ENCODE measurements at regions not wholly inside any gene's neighbourhood (a gene's known extent, or its start where the extent isn't known, plus 50 kb on each side); places are given as distances from the start of the nearest gene placed in this dataset.

DNA sequence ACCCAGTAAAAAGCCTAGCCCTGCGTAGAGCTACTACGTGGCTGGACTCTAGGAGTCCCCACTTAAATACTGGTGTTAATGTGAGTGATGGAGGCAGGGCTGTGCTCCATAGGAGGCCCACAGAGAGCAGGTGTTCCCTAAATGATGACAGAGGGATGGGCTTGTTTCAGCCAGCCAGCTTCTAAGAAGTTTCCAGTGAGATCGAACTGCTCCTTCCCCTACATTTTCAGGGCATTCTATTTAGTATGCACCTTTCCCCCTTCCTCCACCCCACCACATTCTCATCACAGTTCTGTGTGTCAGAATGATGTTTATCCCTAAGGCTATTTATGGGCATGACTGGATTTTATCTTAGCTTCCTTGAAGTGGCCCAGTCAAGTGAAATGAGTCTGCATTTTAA lies 213.0 kb downstream of the TRIB2 start:
- no peak for DNase-seq (ENCODE audit: low read depth, low spot score)

DNA sequence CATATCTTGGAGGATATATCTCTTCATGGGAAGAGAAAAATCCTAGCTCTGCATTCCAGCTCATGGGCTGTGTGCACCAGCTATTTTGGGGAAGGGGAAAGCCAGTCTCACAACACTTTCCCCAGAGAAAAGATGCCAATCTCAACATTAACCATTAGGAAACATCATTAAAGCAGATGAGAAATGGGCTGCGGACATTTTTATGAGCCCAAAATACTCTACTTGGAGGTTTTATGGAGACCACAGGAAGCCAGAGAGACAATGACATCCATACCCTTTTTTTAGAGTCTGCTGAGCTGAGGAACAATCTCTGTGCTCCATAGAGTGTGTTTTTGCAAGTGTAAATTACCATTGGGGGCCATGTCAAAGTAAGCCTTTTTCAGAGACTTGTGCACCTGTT lies 213.7 kb downstream of the TRIB2 start:
- DNase-seq (ENCODE audit: low read depth, low spot score), result no peak

DNA sequence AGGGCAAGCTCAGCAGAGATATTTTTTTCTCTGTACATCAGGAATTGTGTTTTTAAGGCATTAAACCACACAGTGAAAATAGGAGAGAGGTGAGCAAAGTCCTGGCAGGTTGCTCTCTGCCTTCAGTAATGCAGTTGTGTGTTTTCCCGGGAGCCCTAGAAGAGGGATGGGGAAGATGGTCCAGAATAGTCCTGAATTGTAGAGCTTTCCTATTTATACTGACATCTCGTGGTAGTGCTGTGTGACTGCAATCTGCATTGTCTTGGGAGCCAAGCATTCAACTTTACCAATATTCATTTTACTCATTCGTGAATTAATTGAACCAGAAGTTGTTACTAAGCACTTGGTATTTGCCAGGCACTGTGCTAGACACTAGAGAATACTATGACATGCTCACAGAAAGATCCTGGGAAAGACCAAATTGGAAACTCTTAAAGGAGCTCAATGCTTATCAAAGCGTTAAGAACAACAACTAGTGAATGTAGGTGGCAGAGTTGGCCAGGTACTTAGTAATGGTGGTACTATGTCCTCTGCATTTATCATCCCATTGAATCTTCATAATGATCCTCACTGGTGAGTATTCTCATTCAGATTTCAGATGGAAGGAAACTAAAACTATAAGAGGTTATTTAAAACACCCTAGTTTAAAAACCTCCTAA lies 214.6 kb downstream of the TRIB2 start:
- DNase-seq (ENCODE audit: low read depth, low spot score), result no peak

DNA sequence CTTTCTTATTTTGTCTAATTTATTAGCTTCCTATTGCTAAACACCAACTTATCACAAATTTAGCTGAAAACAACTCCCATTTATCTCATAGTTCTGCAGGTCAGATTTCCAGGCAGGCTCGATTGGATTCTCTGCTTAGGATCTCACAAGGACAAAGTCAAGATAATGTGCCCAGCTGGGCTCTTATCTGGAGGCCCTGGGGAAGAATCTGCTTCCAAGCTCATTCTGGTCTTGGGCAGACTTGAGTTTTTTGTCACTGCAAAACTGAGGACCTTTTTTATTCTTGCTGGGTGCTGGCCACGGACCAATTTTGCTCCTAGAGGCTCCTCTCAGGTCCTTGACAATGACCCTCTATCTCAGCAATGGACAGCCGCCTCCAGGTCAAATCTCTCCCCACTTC lies 215.5 kb downstream of the TRIB2 start:
- DNase-seq (ENCODE audit: low read depth, low spot score), result no peak

DNA sequence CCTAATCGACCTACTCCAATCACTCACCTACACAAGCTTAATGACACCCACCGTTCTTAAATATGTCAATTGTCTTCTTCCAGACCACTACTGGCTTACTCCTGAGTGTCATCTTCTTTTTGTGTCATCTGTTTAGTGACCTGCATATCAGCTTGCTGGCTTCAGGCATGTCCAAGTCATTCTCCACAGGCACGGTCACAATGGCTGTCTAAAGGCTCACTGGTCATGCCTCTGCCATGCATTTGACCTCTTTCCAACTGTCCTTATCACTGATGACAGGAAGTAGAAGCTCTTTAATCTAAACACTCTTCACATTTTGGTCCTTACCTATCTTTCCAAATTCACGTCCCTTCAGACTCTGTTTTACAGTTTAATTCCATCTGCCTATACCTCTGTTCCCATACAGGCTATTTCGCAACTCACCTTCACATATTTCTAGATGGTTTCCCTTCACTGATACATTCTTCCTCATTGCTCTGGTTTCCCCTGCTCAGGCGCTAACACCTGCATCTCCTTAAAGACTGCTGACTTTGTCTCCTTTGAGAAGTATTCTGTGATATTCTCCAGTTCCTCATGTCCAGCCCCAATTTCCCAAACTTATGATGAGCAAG lies 217.5 kb downstream of the TRIB2 start:
- no peak for DNase-seq (ENCODE audit: low read depth, low spot score)

DNA sequence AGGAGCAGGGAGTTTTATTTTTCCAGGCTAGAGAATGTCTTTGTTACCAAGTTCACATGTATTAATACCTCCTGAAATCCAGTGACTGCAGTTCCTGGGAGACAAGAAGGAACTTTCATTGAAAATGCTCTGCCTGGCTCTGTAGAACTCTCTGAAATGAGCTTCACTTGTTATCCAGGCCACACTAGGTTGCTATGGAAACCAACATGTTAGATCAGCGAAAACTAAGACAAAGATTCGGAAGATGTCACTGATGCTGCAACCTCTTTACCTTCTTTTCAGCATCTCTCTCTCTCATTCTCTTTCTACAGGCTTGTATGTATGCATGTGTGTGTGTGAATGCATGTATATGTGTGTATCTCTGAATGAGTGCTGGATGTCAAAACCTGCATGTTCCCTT lies 218.5 kb downstream of the TRIB2 start:
- no peak for DNase-seq (ENCODE audit: low read depth, low spot score)

DNA sequence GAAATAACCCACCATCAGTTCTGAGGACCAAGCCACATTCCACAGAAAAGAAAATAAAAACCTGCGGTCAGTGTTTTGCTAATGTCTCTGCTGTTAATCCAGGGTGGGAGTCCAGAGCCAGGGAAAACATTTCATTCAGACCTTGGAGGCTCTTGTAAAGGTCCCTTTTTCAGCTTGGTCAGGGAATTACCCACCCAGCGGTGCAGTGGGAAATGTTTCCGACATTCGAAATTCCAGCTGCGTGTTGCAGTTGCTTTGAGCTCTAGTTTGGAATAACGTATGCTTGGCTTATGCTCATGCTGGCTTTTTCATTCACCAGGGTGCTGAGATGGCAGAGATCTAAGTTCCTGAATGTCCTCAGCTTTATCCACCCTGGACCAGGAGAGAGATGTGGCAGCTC lies 219.1 kb downstream of the TRIB2 start:
- DNase-seq (ENCODE audit: low read depth, low spot score), result no peak

DNA sequence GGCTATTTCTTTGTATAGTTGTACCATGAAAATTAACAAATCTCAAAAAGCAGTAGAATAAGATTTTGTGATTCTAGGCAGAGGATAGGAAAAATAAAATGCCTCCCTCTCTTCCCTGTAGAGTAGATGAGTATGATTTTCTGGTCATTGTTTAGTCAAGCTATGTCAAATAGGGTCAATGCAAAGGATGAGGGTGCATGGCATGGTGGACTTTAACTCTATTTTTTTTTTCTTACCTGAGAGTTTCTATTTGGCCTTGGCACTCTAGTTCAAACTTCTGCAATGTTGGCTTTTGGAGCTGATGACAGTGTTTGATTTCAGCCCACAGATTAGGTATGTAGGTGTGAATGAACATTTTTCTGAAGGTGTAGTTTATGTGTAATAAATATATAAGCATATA lies 224.5 kb downstream of the TRIB2 start:
- no peak for DNase-seq (ENCODE audit: low read depth, low spot score)

DNA sequence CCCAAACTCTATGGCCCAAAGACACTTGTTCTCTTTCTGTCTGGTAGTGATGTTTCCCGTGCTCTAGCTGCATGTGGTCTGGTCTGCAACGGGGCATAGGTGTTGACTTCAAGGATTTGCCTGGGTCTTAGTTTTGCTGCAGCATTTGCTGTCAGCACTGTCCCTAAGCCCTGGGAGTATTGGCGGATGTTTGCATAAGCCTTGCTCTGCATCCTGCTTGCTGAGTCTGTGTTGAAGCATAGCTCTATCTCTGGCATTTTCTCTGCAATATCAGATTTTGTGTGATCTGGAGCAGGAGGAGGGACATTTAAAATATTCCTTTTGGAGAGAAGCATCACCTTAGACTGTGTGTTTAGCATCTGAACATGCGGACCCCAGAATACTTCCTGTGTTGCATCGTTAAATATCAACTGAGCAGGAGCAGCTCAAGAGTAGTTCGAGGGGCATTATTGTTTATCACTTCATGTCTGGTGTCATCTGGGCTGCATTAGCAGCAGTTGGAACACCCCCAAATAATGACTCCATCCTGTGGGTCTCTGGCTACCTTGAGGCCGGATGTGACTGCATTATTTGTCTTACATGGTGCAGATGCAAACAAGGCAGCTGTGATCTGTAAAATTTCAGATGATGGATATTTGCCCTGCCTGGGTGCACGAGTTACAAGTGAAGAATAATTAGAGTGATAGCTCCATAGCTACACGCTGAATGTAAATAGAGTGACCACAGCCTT lies 231.7 kb downstream of the TRIB2 start:
- DNase-seq (ENCODE audit: low read depth, low spot score), result no peak

DNA sequence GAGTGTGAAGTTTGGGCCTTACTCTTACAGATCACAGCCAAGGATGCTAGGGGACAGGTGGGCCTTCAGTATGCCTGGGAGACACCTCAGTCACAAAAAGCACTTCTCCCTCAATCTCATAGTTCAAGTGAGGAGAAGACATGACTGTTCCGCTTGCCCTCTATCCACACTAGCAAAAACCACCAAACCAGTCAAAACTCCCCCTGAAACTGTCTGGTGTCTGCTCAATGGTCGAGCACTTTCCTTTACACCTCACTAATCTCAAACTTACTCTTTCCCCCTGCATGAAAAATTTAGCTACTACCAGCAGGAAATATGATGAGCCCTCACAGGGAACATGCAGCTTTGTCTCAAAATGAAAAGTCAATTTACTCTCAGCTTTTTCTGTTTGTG lies 232.2 kb downstream of the TRIB2 start:
- no peak for DNase-seq (ENCODE audit: low read depth, low spot score)

DNA sequence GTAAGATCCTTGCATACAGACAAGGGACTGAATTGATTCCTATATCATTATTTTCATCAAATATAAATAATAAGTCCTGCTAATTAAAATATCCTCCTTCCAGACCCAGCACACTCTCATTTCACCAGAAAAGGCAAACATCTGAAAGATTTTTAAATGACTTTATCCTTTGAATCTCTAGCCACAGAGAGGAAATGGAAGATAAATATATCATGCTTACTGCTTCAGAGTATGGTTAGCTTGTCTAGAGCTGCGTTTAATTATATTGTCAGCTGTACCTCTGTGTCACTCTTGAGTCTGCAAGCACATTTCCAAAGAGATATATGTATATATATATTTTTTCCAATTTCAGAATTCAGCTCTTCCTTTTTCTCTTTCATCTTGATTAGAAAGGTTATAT lies 232.7 kb downstream of the TRIB2 start:
- no peak for DNase-seq (ENCODE audit: low read depth, low spot score)

DNA sequence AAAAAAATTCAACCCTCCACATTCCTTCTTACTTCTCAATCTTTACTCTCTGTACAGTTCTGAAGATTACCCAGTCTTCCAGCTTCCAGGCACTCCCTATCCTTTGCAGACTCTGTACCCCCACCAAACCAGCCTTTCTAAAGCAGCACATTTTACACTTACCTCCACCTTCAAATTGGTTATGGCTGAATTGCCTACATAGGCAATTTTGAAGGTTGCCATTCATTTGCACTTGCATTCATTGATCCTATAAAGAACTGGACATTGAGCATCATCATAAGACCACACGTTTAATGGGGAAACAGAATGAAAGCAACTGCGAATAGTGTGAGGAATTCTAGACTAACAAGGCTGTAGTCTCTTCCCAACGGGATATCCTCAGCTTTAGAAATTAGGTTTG lies 233.4 kb downstream of the TRIB2 start:
- DNase-seq (ENCODE audit: low read depth, low spot score), result no peak

DNA sequence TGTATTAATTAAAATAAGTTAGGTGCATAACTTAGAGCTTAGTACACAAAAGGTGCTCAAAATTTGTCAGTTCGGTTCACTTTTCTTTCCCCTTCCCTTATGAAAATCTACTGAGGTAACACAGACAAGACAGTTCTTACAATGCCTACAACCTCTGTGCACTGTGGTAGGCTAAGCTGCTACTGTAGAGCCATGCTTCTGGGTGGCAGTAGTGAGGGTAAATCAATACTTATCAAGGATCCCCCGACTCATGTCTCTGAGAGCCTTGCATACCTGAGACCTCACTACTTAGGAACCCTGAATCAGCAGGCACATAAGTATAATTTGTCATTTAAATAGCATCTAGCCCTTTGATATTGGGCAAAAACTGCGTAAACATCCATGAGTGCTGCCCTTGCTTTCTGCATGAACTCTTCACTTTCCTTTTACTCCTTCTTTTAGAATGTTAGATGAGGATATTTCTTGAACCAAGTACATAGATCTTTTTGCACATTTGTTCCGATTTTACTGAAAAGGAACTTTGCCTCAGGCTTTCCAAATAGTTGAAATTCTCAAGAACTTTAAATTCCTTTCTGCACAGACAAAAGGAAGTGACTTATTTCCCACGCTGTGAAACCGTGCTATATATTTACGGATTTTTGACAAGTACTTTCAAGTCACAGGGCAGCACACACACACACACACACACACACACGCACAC lies 234.4 kb downstream of the TRIB2 start:
- DNase-seq (ENCODE audit: low read depth, low spot score), result no peak

DNA sequence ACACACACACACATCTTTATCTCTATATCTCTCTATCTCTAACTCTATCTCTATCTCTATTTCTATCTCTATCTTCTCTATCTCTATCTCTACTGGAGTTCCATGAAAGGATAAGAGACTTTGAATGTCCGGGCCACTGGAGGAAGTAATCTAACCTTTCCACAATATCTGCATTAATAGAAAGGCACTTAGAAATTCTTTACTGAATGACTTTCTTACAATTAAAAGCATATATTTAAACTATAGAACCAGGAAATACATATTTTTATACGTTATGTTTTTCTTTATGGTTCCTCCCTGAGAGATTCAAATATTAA lies 234.9 kb downstream of the TRIB2 start:
- no peak for DNase-seq (ENCODE audit: low read depth, low spot score)

DNA sequence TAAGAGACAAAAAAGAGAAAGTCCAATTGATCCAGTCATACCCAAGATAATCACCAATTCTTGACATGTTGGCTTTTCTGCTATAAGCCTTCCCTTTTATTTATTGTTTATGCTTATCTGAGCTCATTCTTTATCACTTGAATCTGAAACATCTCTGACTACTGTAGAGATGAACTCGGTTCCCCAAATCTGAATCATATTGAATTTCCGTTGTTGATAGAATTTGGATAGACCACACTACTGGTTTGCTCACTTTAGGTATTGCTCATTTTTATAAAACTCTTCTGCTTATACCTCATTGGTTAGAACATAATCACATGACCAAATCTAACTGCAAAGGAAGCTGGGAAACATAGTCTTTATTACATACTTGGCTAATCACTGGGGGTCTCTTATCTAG lies 236.9 kb downstream of the TRIB2 start:
- no peak for DNase-seq (ENCODE audit: low read depth, low spot score)

DNA sequence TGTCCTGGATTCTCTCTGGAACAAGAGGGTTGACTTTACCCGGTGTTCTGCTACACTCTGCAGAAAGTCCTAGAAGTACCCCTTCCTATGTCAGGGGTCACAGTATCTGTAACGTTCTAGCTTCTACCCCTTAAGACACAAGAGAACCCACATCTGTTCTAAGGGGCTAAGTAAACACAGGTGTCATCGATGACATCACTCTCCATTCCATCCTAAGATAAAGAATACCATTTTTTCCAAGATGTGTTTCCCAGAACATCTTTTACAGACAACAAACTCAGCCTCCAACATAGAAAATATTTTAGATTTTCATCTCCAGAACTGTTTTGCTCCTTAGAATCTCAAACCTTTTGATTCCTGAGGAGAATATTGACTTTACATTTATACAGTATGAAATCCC lies 239.1 kb downstream of the TRIB2 start:
- no peak for DNase-seq (ENCODE audit: low read depth, low spot score)

DNA sequence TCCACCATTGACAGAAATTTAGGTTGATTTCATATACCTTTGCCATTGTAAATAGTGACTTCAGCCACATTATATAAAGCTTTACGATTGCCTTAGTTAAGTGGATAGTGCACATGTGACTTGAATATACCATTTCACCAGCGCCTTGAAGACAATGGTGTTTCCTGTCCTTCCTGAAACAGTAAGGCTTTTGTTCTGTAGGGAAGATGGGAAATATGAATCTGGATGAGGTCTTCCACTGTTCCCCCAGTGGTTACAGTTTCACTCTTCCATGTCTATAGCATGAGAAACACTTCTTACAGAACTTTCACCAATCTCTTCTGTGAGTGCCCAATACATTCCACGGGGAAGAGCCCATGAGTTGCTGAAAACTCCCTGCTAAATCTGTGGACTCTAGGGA lies 240.5 kb downstream of the TRIB2 start:
- no peak for DNase-seq (ENCODE audit: low read depth, low spot score)

DNA sequence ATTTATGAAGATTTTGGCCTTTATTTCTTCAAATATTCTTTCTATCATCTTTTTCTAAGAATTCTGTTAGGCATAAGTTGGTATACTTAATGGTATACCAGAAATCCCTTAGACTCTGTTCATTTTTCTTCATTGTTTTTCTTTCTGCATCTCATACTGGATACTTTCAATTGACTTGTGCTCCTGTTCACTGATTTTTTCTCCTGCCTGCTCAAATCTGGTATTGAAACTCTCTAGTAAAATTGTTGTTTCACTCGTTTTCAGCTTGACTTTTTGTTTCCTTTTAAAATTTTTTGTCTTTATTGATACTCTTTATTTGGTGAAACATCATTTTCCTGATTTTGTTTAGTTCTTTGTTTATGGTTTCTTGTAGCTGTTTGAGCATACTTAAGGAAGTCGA lies 243.2 kb downstream of the TRIB2 start:
- no peak for DNase-seq (ENCODE audit: low read depth, low spot score)

DNA sequence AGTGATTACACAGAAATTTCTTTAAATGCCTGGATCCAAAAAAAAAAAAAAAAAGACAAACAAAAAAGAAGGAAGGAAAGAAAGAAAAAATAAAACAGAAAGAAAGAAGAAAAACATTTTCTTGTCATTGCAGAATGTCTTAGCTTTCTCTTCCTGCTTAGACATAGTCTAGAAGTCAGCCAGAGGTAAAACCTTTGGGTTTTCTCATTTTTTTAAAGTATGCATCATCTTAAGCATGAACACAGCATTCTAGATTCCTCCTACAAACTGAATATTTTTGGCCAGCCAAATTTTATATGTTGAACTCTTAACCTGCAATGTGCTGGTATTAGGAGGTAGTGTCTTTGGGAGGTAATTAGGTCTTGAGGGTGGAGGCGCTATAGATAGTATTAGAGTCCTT lies 243.9 kb downstream of the TRIB2 start:
- DNase-seq (ENCODE audit: low read depth, low spot score), result no peak

DNA sequence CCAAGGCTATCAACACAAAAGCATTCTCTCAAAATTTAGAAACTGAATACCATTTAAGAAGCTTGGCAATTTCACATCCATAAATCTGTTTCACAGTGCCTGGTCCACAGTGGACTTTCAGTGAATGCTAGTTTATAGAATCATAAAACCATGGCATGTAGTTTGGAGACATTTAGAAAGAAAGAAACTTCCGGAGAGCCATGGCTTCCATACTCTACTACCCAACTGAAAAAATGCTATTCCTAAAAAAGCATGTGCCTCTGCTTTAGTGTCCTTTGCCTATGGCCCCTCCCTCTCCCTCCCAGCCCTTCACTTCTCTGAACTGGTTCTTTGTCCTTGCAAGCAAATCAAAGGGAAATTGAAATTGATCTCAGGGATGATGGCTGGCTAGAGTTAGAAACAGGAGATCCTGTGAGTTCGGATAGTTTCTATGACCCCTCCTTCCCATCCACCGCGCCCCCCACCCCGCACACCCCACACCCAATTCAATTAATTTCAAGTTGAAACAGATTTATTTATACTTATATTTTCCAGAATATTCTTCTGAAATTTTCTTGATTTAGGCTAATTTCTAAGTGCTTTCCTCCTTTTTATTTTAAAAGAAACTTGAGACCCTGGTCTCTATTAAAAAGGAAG lies 248.3 kb downstream of the TRIB2 start:
- no peak for DNase-seq (ENCODE audit: low read depth, low spot score)

DNA sequence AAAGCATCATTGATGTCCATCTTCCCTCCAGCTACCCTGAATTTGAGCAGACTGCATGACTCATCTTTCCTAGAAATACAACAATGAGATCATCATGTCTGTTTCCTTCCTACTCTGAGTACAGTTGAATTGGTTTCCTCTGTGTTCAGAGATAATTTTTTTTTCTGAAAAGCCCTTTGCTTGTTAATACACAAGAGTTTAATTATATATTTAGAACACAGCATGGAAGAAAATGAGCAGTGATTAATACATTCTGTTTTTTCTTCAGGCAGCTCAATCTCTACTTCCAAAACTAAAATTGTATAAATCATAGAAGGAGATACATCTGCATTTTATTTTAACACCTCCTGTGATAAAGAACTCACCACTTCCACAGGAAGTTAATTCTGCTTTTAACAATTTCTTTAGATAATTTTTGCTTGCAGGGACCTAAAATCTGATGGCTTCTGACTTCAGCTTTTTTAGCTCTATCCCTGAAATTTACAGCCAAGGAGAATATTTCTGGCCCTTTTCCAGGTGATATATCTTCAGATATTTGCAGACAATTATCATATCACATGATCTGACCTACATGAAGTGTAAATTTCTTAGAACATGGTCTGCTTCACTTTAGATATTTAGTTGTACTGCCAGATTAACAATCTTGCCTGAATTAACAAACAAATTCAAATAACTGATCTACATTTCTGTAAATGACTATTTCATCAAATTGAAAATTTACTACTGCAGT lies 249.0 kb downstream of the TRIB2 start:
- no peak for DNase-seq (ENCODE audit: low read depth, low spot score)

DNA sequence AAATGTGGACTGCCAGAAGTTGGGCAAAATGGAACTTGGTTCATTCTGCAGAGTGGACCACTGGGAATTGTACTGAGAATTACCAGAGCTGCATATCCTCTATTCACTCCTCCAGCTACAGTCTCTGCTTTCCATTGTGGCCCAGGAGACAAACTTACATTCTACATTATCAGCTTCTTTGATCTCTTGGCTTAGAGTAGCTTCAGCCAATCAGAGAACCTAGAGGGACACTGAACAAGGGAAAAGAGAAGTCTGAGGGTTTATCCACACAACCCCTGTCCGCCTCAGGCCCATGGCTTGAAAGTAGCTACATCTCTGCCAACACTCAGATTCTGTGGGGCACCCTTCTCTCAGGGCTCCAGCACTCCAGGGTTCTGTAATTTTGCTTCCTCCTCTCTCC lies 251.1 kb downstream of the TRIB2 start:
- DNase-seq (ENCODE audit: low read depth, low spot score), result no peak
